Thoracic aorta (tissue), 2 donors: ENCODE measurements at regions not wholly inside any gene's neighbourhood (a gene's known extent, or its start where the extent isn't known, plus 50 kb on each side); places are given as distances from the start of the nearest gene placed in this dataset.

Source experiments
- ATAC-seq: fragments of 150-250 bp; one replicate; pipeline ENCODE4 v1.8.0; 2017; ENCODE audit warnings: low read depth; ENCODE audit not compliant: insufficient number of reproducible peaks, low FRiP score
- DNase-seq: peaks from one replicate; pipeline ENCODE4 v3.0.0-alpha.2; 2020; ENCODE audit warnings: low spot score
- H3K27ac ChIP-seq, 2 donors: fragments of 200-600 bp; sonication (generic); 1 replicate in 1 of 2; 2 replicates in 1 of 2; pipeline ENCODE4 v1.5.1; 2016; ENCODE audit warnings: mild to moderate bottlenecking in 2 of 2, moderate library complexity in 2 of 2
- H3K27me3 ChIP-seq: fragments of 200-600 bp; sonication (generic); replicated peaks from 2 replicates; pipeline ENCODE4 v1.6.0; 2016; ENCODE audit warnings: mild to moderate bottlenecking; ENCODE audit not compliant: insufficient read depth
- H3K36me3 ChIP-seq: fragments of 200-600 bp; sonication (generic); one replicate; pipeline ENCODE4 v1.5.1; 2016
- H3K4me1 ChIP-seq, 2 donors: fragments of 200-600 bp; sonication (generic); 1 replicate in 1 of 2; 2 replicates in 1 of 2; pipeline versions ENCODE4 v1.5.1 to v1.6.0; 2016; ENCODE audit warnings: low read depth in 2 of 2, mild to moderate bottlenecking in 1 of 2; ENCODE audit not compliant: control insufficient read depth in 1 of 2
- H3K4me3 ChIP-seq: fragments of 200-600 bp; sonication (generic); 2 replicates; pipeline ENCODE4 v1.5.1; 2016; ENCODE audit warnings: mild to moderate bottlenecking
- H3K9me3 ChIP-seq: fragments of 200-600 bp; sonication (generic); 2 replicates; pipeline ENCODE4 v1.5.1; 2016
- TF ChIP-seq, protein P1 (sequence below): fragments of 200-600 bp; sonication (generic); IDR thresholded peaks from one replicate; pipeline ENCODE4 v1.5.1; 2019; ENCODE audit warnings: antibody characterized with exemption

DNA sequence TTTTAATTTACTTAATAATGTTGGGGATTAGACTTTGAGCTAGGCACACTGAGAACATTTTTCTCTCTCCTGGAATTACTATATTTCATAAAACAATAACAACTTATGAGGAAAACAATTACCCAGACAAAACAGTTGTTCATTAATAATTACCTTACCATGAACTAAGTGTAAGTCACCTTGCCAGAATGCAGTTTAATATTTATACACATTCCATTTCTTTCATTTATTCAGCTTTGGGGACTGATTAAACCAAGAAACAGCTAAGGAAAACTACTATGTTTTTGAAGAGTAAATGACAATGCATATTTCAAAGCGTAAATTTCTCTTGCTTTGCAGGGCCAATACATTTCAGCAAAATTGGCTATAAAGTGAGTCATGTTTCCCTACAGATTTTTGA lies 616.2 kb downstream of the PRELID2 start:
- Histone ChIP-seq H3K36me3 (no peaks in the 10 kb centered on the region), H3K27me3 (peaks cover 4% of the 10 kb centered on the region), H3K4me3 (no peak overlapping the region), H3K4me1 (no peaks in the 10 kb centered on the region), H3K9me3 (peaks cover 3% of the 10 kb centered on the region), H3K27ac (no peak overlapping the region)
- no peak for ATAC-seq
- no peak for DNase-seq
- TF ChIP-seq, protein P1, sequence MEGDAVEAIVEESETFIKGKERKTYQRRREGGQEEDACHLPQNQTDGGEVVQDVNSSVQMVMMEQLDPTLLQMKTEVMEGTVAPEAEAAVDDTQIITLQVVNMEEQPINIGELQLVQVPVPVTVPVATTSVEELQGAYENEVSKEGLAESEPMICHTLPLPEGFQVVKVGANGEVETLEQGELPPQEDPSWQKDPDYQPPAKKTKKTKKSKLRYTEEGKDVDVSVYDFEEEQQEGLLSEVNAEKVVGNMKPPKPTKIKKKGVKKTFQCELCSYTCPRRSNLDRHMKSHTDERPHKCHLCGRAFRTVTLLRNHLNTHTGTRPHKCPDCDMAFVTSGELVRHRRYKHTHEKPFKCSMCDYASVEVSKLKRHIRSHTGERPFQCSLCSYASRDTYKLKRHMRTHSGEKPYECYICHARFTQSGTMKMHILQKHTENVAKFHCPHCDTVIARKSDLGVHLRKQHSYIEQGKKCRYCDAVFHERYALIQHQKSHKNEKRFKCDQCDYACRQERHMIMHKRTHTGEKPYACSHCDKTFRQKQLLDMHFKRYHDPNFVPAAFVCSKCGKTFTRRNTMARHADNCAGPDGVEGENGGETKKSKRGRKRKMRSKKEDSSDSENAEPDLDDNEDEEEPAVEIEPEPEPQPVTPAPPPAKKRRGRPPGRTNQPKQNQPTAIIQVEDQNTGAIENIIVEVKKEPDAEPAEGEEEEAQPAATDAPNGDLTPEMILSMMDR: no peak

DNA sequence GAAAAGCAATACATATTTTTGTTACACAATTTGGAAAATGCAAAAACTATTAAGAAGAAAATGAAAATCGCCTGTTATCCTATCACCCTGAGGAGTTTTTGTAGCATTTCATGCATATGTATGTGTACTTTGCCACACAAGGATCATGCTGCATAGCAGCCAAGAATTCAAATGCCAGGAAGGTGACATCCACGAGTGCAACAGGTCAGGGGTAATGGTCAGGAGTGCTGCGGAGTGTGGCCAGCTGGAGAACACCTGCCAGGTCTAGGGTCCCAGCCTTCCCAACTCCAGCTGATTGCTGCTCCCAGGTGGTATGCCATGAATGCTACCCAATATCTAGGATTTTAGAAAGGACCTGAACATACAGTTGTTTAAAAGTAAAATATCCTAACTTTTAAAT lies 617.1 kb downstream of the PRELID2 start:
- no peak overlapping the region for H3K4me3 ChIP-seq
- no peak for DNase-seq

DNA sequence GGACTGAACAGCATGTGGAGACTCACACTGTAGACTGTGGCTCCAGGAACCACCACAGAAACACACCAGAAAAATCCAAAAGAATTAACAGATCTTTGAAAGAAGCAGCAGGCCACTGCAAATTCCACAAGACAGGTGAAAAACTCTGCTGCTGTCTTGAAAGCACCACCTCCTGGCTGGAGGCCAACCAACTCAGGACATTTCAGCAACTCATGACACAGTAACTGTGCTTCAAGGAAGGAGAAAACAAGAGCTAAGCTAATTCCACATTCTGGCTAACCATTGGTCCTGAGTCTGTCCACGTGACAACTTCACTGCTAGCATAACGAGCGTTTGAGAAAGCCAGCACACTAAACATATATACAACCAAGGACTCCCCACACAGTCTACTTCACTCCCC lies 625.1 kb downstream of the PRELID2 start:
- no peaks in the 10 kb centered on the region for H3K27me3 ChIP-seq
- TF ChIP-seq, protein P1: no peak
- no peaks in the 10 kb centered on the region for H3K4me1 ChIP-seq
- H3K4me3 ChIP-seq: no peak overlapping the region
- H3K36me3 ChIP-seq: no peaks in the 10 kb centered on the region
- H3K9me3 ChIP-seq: peaks cover 3% of the 10 kb centered on the region
- no peak for ATAC-seq
- no peak overlapping the region for H3K27ac ChIP-seq
- no peak for DNase-seq

More for the DNA sequence above, 617.1 kb downstream of the PRELID2 start:
- Histone ChIP-seq H3K9me3 (peaks cover 3% of the 10 kb centered on the region), H3K36me3 (no peaks in the 10 kb centered on the region), H3K27me3 (peaks cover 4% of the 10 kb centered on the region), H3K4me1 (no peaks in the 10 kb centered on the region), H3K27ac (no peak overlapping the region)
- TF ChIP-seq, protein P1: no peak
- ATAC-seq: no peak

DNA sequence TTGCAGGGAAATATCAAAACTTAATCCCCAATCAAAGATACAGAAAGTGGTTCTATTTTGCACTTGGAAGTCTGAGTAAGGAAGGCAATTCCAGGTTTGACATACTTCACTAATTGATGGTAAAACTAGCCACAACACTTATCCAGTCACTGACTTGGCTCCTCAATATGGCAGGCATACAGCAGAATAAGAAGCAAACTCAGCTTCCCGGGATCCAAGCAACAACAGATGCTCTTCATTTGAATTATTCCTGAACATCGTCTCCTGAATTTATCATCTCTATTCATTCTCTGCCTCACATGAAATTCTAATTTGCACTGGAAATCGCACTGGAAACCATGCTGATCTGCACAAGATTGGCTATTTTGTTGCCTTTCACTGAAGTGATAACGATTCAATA lies 629.6 kb downstream of the PRELID2 start:
- H3K4me3 ChIP-seq: no peak overlapping the region

DNA sequence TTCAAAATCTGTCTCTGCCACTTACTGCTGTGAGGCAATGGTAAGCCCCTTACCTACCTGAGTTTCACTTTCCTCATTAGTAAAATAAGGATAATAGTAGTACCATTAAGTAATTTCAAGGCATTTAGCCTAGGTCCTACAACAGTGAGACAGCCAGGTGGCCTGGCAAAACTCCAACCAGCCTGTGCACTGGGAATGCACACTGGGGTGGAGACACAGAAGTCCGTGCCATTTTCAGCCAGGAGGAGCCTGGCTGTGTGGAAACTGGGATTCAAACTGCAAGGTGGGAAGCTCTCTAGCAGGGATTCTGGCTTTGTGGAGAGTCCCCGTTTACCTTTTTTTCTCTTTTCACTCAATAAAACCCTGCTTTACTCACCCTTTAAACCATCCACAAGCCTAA lies 630.4 kb downstream of the PRELID2 start:
- ATAC-seq (no peak), DNase-seq (no peak)
- Histone ChIP-seq H3K27ac (no peak overlapping the region), H3K36me3 (no peaks in the 10 kb centered on the region), H3K4me1 (no peaks in the 10 kb centered on the region), H3K27me3 (no peaks in the 10 kb centered on the region), H3K4me3 (no peak overlapping the region), H3K9me3 (no peaks in the 10 kb centered on the region)
- TF ChIP-seq, protein P1: no peak

More for the DNA sequence above, 629.6 kb downstream of the PRELID2 start:
- TF ChIP-seq, protein P1: no peak
- no peak for ATAC-seq
- no peak for DNase-seq
- H3K27ac ChIP-seq: no peak overlapping the region
- no peaks in the 10 kb centered on the region for H3K27me3 ChIP-seq
- H3K36me3 ChIP-seq: no peaks in the 10 kb centered on the region
- no peaks in the 10 kb centered on the region for H3K9me3 ChIP-seq
- no peaks in the 10 kb centered on the region for H3K4me1 ChIP-seq
